Ovary (tissue), 7 donors: ENCODE measurements at regions not wholly inside any gene's neighbourhood (a gene's known extent, or its start where the extent isn't known, plus 50 kb on each side); places are given as distances from the start of the nearest gene placed in this dataset.

Source experiments
- DNase-seq, 5 donors: peaks; one replicate each; pipeline ENCODE4 v3.0.0-alpha.2; 2019 to 2020
- H3K27ac ChIP-seq, 2 donors: fragments of 200-600 bp; one replicate each; pipeline versions ENCODE4 v1.5.1 to v1.8.0; 2019 to 2022
- H3K27me3 ChIP-seq: fragments of 200-600 bp; one replicate; pipeline ENCODE4 v1.8.0; 2022
- H3K36me3 ChIP-seq: fragments of 200-600 bp; sonication (generic); one replicate; pipeline ENCODE4 v1.5.1; 2019
- H3K4me1 ChIP-seq: one replicate; pipeline ENCODE4 v1.8.1; 2013; ENCODE audit warnings: mild to moderate bottlenecking, moderate library complexity; ENCODE audit not compliant: insufficient read depth
- H3K4me3 ChIP-seq: fragments of 200-600 bp; sonication (generic); one replicate; pipeline ENCODE4 v1.5.1; 2017
- H3K9me3 ChIP-seq, 2 donors: fragments of 200-600 bp in 1 of 2; sonication (generic) in 1 of 2; one replicate each; pipeline versions ENCODE4 v1.5.1 to v1.8.1; 2013 to 2019; ENCODE audit warnings: mild to moderate bottlenecking in 1 of 2, moderate library complexity in 1 of 2
- CTCF ChIP-seq, 3 donors: fragments of 450-650 bp in 2 of 3; fragments of 200-600 bp in 1 of 3; IDR thresholded peaks; one replicate each; pipeline versions ENCODE4 v1.5.1 to v1.8.0; 2016 to 2022; ENCODE audit warnings: antibody characterized with exemption in 3 of 3, mild to moderate bottlenecking in 1 of 3
- EP300 ChIP-seq: sonication (generic); formaldehyde crosslinking; IDR thresholded peaks from one replicate; pipeline ENCODE4 v1.6.1; 2017; ENCODE audit warnings: antibody characterized with exemption
- POLR2A ChIP-seq: fragments of 450-650 bp; IDR thresholded peaks from one replicate; pipeline ENCODE4 v1.6.1; 2017; ENCODE audit warnings: antibody characterized with exemption, mild to moderate bottlenecking, moderate library complexity
- WGBS, 3 donors: extraction: QIAGEN DNeasy Blood & Tissue Kit in 1 of 3; methylation state at CpG; one replicate each; pipeline versions ENCODE4 v1.1.5 to v1.1.7; 2013 to 2017; 5-methylcytosine and 5-hydroxymethylcytosine counted together
- intact Hi-C, 4 donors: fragments of 100-400 bp; cut with DNase I; formaldehyde crosslinking; loops; one replicate each; pipeline versions ENCODE4 v1.11.0 to v1.15.1; 2022 to 2023
- donor health status: DM: no; HTN: no; CAD: no; lungs with moderate emphysema.
- donor health status: DM: no; HTN: no; CAD: no.
- donor health status: Bipolar disorder and iron deficiency.
- donor health status: DM: no; HTN: no; CAD: no.
- donor health status: DM: yes; HTN: yes; CAD: no.

- intact Hi-C loops = no loop called here
- Histone ChIP-seq H3K9me3 (no peaks in the 10 kb centered on the region), H3K27me3 (no peaks in the 10 kb centered on the region), H3K4me1 (no peaks in the 10 kb centered on the region), H3K27ac (no peak overlapping the region), H3K4me3 (no peak overlapping the region), H3K36me3 (no peaks in the 10 kb centered on the region)
- 68 to 74% (median 74%) methylated on average over 13 of the region's 13 CpGs for WGBS, 3 donors
- DNase-seq = no peak
- TF ChIP-seq CTCF (IDR thresholded peaks at IDR 0.05) (no peak), POLR2A (no peak), EP300 (no peak)
Observed at GRCh38 chr13:112171570-112171965, 104.6 kb downstream of the SOX1 start.

- no peak for DNase-seq
- WGBS, 3 donors = 62 to 69% (median 67%) methylated on average over 9 of the region's 9 CpGs
- TF ChIP-seq POLR2A = no peak
- no peak for TF ChIP-seq EP300
- TF ChIP-seq CTCF (IDR thresholded peaks at IDR 0.05) = no peak
- H3K9me3 ChIP-seq = no peaks in the 10 kb centered on the region
- no peaks in the 10 kb centered on the region for H3K36me3 ChIP-seq
- H3K4me1 ChIP-seq = no peaks in the 10 kb centered on the region
- H3K27ac ChIP-seq = no peak overlapping the region
- intact Hi-C loops = no loop called here
- H3K27me3 ChIP-seq = no peaks in the 10 kb centered on the region
- H3K4me3 ChIP-seq = no peak overlapping the region
Observed at GRCh38 chr13:112172017-112172416, 105.1 kb downstream of the SOX1 start.

GRCh38 chr13:112172641-112173251, 105.8 kb downstream of the SOX1 start:
- Histone ChIP-seq H3K27ac (no peak overlapping the region), H3K27me3 (no peaks in the 10 kb centered on the region), H3K36me3 (no peaks in the 10 kb centered on the region), H3K4me1 (no peaks in the 10 kb centered on the region), H3K4me3 (no peak overlapping the region), H3K9me3 (no peaks in the 10 kb centered on the region)
- intact Hi-C loops = no loop called here
- no peak for DNase-seq
- TF ChIP-seq EP300 (no peak), POLR2A (no peak), CTCF (IDR thresholded peaks at IDR 0.05) (no peak)
- 74 to 78% (median 78%) methylated on average over 18 of the region's 18 CpGs for WGBS, 3 donors

GRCh38 chr13:112174476-112175110, 107.6 kb downstream of the SOX1 start:
- DNase-seq = no peak
- H3K27me3 ChIP-seq = no peaks in the 10 kb centered on the region
- H3K27ac ChIP-seq = no peak overlapping the region
- no peak overlapping the region for H3K4me3 ChIP-seq
- WGBS, 3 donors = 85 to 90% (median 89%) methylated on average over 7 of the region's 7 CpGs
- H3K36me3 ChIP-seq = no peaks in the 10 kb centered on the region
- intact Hi-C loops = no loop called here
- TF ChIP-seq EP300 (no peak), POLR2A (no peak), CTCF (IDR thresholded peaks at IDR 0.05) (no peak)
- no peaks in the 10 kb centered on the region for H3K4me1 ChIP-seq
- H3K9me3 ChIP-seq = no peaks in the 10 kb centered on the region
